ENCODE measurements at regions not wholly inside any gene's neighbourhood (a gene's known extent, or its start where the extent isn't known, plus 50 kb on each side); places are given as distances from the start of the nearest gene placed in this dataset.

- no peak for TF ChIP-seq CTCF (conservative IDR thresholded peaks at IDR 0.05; ENCODE audit: low read depth, low read length)
- TF ChIP-seq FOS (IDR thresholded peaks at IDR 0.05; ENCODE audit: low read depth, low read length) = no peak
- no peak for TF ChIP-seq BHLHE40 (IDR thresholded peaks at IDR 0.05; ENCODE audit: low read depth, low read length)
- TF ChIP-seq USF2 (IDR thresholded peaks at IDR 0.05; ENCODE audit: low read depth, low read length) = no peak
- no peak for TF ChIP-seq POLR2A (IDR thresholded peaks at IDR 0.05; ENCODE audit: low read depth, low read length)
- no peak for TF ChIP-seq RAD21 (IDR thresholded peaks at IDR 0.05; ENCODE audit: low read length)
Observed at GRCh38 chr15:88725305-88726210, 77.7 kb upstream of the ACAN start.

All from IMR-90 (cell line).